ENCODE measurements at regions not wholly inside any gene's neighbourhood (a gene's known extent, or its start where the extent isn't known, plus 50 kb on each side); places are given as distances from the start of the nearest gene placed in this dataset.

DNA sequence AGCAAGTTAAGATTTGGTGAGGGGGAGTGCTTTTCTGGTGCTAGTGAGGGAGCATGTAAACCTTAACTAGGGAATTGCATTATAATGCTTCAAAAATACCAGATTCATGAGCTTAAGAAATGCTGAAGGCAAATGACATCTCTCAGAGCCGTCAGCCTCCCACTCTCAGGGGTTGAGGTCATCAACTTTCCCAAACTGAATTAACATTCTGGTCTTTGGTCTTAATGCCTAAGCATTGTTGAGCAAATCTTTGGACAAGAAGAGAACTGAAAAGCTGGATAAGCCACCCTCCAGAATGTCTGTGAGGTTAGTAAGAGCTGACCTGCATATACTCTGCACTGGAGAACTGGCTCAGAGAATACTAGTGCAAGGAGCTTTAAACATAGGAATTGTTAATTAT is 124.9 kb upstream of the GAP43 start:
- DNase-seq, result no peak
- ATAC-seq (ENCODE audit: poor library complexity), result no peak
- intact Hi-C loops (cut with DNase I), result no loop called here

DNA sequence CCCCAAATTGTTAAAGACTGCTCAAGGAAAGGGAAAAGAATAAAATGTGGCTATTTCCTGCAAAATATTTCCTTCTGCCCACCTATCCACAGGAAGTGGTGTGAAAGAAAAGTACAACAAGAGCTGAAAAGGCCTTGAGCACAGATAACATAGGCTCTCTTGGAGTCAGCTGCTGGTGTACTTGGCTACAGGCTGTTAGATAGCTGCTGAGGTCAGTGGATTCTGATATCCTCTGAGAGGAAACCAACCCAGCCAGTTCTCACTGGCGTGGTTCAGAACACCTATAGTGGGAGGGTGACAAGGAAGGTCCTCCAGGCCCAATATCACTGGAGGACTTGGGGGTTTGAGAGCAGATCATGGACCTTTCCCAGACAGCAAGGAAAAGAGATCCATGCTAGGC is 124.4 kb upstream of the GAP43 start:
- no peak for DNase-seq
- intact Hi-C loops (cut with DNase I), result no loop called here
- ATAC-seq (ENCODE audit: poor library complexity), result peak; percentile 95

- ATAC-seq (ENCODE audit: poor library complexity) (no peak), DNase-seq (no peak)
- intact Hi-C loops (cut with DNase I), result no loop called here
Observed at GRCh38 chr3:115499666-115500065, 123.6 kb upstream of the GAP43 start.

DNA sequence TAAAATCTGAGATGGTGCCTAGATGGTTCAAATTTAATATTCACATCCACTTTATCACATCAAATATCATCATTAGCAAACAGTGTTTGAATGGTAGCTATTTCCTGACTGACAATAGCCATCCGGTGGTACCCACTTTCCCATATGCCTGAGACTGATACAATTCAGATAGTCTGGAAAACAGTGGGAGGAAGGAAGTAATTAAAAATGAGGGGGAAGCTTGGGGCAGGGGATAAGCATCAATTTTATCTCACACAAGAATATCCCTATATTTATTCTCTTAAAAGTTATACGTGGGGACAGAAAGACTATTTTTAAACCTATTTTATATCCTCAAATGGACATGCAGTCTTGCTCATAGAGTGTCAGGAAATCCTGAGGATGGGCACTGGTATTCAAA is 122.5 kb upstream of the GAP43 start:
- ATAC-seq (ENCODE audit: poor library complexity), result no peak
- intact Hi-C loops (cut with DNase I), result no loop called here

DNA sequence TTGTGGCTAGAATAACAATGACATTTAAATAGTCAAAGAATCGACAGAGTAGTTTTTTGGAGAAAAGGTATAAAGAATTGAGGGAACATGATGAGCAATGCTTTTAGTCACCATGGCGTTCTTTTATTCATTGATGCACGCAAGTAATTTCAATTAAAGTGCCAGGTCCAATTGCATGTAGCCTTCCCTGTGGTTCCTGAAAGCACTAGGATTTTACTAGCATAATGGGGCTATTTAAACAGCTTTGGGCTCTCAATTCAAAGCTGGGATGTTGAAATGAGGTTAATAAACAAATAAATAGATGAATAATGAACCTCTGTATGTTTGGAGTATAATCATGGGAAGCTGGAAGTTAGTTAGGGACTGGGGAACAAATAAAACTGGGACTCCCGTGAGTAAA is 121.2 kb upstream of the GAP43 start:
- no peak for ATAC-seq (ENCODE audit: poor library complexity)

More for the DNA sequence above, 122.5 kb upstream of the GAP43 start:
- no peak for DNase-seq

DNA sequence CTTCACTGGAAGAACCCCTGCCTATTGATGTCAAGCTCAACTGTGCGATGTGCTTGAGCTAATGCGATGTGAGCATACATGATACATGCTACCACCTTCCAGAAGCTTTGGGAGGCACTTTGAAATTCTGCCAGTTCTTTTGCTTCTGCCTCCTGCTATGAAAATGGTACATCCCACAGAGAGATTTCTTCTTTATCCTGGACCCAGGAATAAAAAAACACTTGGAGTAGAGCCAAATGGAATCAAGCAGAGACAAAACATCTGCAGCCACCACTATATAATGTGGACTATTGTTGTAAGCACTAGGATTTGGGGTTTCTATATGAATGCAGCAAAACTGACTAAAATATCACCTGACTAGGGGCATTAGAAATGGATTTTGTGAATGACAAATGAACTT is 119.9 kb upstream of the GAP43 start:
- DNase-seq, result no peak
- no peak for ATAC-seq (ENCODE audit: poor library complexity)
- intact Hi-C loops (cut with DNase I), result no loop called here

More for the DNA sequence above, 121.2 kb upstream of the GAP43 start:
- no peak for DNase-seq
- intact Hi-C loops (cut with DNase I), result no loop called here

DNA sequence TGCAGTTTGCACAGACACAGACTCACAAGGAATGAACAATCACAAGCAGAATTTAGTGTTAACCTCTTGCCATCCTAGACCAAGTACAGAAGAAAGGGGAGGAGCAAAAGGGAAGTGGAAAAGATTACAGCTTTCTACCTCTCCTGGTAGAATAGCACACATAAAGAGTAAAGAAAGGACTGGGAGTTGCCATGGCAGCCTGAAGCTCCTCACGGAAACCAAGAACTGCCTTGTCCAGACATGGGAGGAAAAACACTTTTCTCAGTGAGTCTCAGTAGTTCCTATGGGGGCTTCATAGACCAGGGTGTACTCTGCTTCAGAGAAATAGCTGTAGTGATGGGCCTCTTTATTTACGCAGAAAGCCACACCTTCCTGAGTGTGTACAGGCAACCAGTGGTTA is 114.7 kb upstream of the GAP43 start:
- ATAC-seq (ENCODE audit: poor library complexity) (no peak), DNase-seq (no peak)
- intact Hi-C loops (cut with DNase I), result no loop called here

DNA sequence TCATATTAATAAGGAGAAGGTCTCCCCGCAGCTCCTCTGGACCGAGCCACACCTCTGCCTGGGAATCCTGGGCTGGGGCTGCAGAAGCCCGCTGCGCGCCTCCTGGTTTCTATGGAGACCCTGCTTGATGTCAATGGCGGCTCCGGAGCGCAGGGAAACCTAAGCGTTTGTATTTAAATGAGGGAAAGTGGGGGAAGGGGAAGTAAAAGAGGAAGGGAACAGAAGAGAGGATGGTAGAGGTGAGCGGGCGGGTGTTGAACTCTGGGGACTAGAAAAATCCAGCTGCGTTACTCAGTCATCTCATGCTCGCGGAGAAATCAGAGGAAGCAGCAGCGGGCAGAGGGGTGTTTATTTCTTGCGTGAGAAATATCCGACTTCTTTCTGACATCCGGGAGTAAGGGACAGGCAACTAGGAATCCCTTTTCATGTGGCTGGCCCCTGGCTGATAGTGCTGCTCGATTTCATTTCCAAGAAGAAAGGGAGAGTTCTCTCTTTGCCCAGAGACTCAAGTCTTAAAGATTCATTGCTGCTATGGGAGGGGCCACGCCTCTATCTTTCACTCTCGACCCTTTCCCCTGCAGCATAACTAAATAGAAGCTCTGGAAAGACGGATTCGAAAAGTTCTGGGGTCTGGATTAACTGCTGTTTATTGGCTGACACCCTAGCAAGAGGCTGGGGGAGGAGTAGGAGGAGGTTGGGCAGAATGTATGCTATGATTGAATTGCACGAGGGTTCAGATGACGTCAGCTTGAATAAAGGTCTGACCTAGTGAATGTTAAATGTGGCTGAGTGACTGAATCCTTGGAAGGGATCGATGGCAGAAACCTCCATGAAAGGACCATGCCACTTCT is 110.5 kb upstream of the GAP43 start:
- peak; percentile 49 for DNase-seq
- ATAC-seq (ENCODE audit: poor library complexity), result peak; percentile 60
- intact Hi-C loops (cut with DNase I), result no loop called here

- intact Hi-C loops (cut with DNase I), result no loop called here
- ATAC-seq (ENCODE audit: poor library complexity) (peak; percentile 45), DNase-seq (no peak)
Observed at GRCh38 chr3:115513416-115513800, 109.9 kb upstream of the GAP43 start.

DNA sequence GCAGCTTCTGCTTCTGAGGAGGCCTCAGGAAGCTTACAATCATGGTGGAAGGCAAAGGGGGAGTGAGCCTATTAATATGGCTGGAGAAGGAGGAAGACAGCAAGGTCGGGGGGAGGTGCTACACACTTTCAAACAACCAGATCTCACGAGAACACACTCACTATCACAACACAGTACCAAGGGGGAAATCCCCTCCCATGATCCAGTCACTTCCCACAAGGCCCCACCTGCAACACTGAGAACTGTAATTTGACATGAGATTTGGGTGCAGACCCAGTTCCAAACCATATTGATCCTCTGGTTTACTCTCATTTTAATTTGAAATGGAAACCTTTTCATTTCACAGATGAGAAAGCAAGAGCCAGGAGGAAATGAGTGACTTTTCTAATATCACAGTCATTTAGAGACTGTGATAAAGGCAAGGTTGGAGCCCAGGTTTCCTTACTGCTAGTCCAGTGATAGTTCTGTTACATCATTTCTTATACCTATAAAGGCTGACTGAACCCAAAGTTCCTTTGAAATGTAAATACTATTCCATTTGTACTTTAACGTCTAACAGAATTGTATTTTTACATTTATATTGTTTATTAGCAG is 105.8 kb upstream of the GAP43 start:
- ATAC-seq (ENCODE audit: poor library complexity), result no peak

GRCh38 chr3:115518100-115518852 is 105.0 kb upstream of the GAP43 start:
- peak; percentile 98 for ATAC-seq (ENCODE audit: poor library complexity)
- peak; percentile 88 for DNase-seq
- intact Hi-C loops (cut with DNase I), result no loop called here

More for the DNA sequence above, 105.8 kb upstream of the GAP43 start:
- intact Hi-C loops (cut with DNase I), result no loop called here
- no peak for DNase-seq

DNA sequence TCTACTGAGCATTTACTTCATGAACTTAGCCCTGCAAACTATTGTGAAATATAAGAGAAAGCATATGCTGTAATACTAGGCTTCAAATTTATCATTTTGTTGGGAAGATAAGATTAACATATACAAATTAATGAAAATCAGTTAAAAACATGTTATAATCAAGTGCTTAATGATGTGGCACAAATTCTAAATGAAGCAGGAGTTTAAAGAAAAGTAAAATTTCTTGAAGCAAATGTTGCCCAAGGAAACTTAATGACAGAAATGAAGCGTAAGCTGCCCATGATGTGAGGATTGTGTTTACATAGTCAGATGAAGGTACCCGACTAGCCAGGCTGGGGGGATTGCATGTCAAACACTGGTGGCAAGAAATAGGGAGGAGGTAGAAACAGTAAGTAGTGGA is 103.1 kb upstream of the GAP43 start:
- no peak for ATAC-seq (ENCODE audit: poor library complexity)
- DNase-seq, result no peak
- intact Hi-C loops (cut with DNase I), result no loop called here

GRCh38 chr3:115520651-115521245 is 102.6 kb upstream of the GAP43 start:
- intact Hi-C loops (cut with DNase I), result no loop called here
- ATAC-seq (ENCODE audit: poor library complexity), result no peak
- no peak for DNase-seq

DNA sequence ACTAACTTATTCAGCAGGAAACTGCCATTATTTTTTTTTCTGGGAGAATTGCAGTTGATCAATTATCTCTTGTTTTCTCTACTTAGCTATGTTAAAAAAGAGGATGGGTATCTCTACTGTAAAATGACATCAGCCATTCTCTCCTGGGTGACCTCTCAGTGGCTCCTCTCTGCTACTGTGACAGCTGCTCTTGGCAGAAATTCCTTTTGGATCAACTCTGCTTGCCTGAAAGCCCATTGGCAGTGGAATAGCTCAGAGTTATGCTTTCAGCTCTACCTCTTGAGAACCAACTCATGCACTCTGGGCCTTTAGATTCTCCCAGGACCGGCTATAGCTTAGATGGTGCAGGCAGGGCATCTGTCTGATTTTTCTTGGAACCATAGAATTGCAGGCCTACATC is 99.9 kb upstream of the GAP43 start:
- intact Hi-C loops (cut with DNase I), result no loop called here
- ATAC-seq (ENCODE audit: poor library complexity) (peak; percentile 92), DNase-seq (no peak)

DNA sequence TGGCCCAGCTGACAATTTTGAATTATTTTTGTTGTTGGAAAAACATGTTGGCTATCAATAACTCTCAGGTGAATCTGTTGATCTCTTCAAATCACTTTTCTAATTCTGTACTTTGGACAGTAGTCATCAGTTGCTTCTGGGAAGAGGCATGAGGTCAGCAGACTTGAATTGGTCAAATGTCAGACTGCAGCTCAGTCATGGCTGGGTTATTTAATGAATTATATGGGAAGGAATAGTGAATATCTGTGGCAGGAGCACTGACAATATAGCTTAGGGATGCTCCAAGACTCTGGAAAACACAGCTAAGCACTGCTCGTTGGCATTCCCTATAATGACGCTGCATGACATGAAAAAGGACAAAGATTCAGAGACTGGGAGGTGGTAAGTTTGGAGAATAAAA is 98.8 kb upstream of the GAP43 start:
- intact Hi-C loops (cut with DNase I), result no loop called here
- ATAC-seq (ENCODE audit: poor library complexity) (no peak), DNase-seq (no peak)

DNA sequence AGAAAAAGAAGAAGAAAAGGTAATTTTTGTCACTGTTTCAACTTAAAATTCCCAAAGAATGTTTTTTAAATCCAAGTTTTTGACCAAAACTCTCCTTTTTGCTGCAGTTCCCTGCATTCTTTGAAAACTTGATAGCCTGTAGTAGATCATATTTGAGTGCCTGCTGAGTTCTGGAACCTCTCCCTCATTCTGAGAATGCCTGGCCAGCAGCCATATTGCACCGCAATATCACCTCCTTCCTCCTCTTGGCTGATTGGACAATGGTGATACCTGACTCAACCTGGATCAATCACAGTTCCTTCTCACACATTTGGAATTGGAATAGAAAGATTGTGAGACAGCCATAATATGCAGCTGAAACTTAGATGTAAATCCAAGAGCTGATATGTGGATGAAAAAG is 97.6 kb upstream of the GAP43 start:
- ATAC-seq (ENCODE audit: poor library complexity), result no peak
- DNase-seq, result no peak
- intact Hi-C loops (cut with DNase I), result no loop called here

DNA sequence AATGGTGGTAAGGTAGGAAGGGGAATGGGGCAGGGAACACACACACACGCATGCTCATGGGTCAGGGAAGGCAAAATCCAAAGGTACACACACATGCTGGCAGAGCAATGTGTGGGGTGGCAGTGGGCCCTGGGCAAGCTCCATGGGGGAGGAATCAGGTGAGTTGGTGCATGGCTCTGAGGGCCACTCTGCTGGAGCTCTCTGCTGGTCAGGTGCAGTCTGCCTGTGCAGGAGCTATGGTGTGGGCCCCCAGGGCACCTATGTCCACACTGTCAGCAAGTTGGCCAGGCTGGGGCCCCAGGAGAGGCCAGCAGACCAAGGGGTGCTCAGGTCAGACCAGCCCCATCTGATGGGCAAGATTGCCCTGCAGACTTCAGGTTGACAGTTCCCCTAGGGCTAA is 90.1 kb upstream of the GAP43 start:
- DNase-seq, result no peak
- intact Hi-C loops (cut with DNase I), result no loop called here
- no peak for ATAC-seq (ENCODE audit: poor library complexity)

DNA sequence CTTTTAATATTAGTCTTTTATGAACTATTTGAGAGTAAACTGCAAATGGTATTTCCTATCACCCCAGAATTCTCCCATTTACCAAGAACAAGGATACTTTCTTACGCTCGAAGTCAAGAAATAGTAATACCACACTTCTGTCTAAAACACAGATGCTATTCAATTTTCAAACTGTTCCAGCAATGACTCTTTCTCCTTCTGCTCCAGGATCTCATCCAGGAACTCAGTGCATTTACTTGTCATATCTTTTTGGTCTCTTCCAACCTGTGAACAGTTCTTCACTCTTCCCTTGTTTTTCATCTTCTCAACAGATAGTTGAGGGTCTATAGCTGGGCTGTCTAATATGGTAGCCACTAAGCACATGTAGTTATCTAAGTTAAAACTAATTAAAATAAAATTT is 87.1 kb upstream of the GAP43 start:
- intact Hi-C loops (cut with DNase I), result no loop called here
- ATAC-seq (ENCODE audit: poor library complexity) (no peak), DNase-seq (no peak)

- intact Hi-C loops (cut with DNase I), result no loop called here
- no peak for DNase-seq
- ATAC-seq (ENCODE audit: poor library complexity), result no peak
Observed at GRCh38 chr3:115537669-115538068, 85.6 kb upstream of the GAP43 start.

- intact Hi-C loops (cut with DNase I), result no loop called here
- no peak for ATAC-seq (ENCODE audit: poor library complexity)
- no peak for DNase-seq
Observed at GRCh38 chr3:115547207-115547606, 76.1 kb upstream of the GAP43 start.

All from Right ventricle myocardium superior (tissue), 1 donor.